Activated effector memory CD4-positive, alpha-beta T cell treated with Interleukin-2 at 50 U/mL for 16 hours (primary cell): ENCODE measurements at regions not wholly inside any gene's neighbourhood (a gene's known extent, or its start where the extent isn't known, plus 50 kb on each side); places are given as distances from the start of the nearest gene placed in this dataset.
"Not testable (repeated sequence)": the region's sequence is repeated elsewhere in the genome, so short reads cannot be mapped to it uniquely, and the experiment has no call there.

ENCODE experiments used
- DNase-seq: peaks from one replicate; pipeline ENCODE4 v3.0.0-alpha.2; 2020

GRCh38 chr4:128646893-128647292 is 162.6 kb upstream of the JADE1 start:
- DNase-seq: not testable (repeated sequence)

GRCh38 chr4:128644693-128645654 is 164.5 kb upstream of the JADE1 start:
- DNase-seq: not testable (repeated sequence)

- DNase-seq: not testable (repeated sequence)
Observed at GRCh38 chr4:128644107-128644506, 165.4 kb upstream of the JADE1 start.

DNA sequence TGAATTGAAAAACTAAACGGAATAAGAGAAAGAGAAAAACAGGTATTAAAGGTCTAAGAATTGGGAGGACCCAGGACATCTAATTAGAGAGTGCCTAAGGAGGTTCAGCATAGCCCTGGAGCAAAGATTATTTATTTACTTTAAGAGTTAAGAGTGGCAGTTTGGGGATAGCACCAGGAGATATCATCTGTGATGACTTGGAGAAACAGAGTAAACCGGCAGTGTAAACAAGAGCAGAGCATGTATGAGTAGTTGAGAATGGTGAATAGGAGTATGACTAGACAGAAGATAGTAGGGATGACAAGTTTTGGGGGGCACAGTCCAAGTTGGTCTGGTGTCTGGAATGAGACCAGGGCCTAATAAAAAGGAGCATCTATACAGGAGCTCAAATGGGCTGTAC is 167.9 kb upstream of the JADE1 start:
- DNase-seq: not testable (repeated sequence)

GRCh38 chr4:128639541-128640270 is 169.8 kb upstream of the JADE1 start:
- no peak for DNase-seq

GRCh38 chr4:128636906-128637305 is 172.6 kb upstream of the JADE1 start:
- DNase-seq: no peak

DNA sequence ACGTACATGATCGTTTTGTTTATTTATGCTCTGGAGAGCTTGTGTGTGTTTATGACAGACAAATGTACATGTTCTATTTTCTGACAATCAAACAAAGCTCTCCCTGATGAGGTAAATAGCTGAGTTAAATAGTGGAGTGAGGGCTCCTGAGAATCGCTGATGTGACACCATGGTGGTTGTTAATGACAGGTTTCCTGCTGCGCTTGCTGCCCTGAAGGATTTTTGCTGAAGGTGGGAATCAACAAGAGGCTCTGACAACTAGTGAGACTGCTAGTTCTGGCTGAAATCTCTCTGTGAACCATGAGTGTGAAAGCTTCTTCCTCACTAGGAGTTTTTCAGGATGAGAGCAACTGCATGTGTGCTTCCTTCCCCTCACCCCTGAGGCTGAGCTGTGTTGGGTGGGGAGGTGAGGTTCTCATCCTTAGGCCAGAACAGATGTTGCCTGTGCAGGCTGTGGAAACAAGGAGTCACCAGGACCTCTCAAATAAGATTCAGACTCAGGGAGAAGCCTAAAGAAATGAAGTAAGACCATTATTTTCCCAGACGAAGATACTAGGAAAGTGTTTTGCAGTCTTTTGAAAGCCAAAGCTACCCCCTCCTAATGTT is 173.4 kb upstream of the JADE1 start:
- no peak for DNase-seq

GRCh38 chr4:128635141-128635954 is 174.2 kb upstream of the JADE1 start:
- DNase-seq: no peak

- no peak for DNase-seq
Observed at GRCh38 chr4:128633067-128633466, 176.4 kb upstream of the JADE1 start.

DNA sequence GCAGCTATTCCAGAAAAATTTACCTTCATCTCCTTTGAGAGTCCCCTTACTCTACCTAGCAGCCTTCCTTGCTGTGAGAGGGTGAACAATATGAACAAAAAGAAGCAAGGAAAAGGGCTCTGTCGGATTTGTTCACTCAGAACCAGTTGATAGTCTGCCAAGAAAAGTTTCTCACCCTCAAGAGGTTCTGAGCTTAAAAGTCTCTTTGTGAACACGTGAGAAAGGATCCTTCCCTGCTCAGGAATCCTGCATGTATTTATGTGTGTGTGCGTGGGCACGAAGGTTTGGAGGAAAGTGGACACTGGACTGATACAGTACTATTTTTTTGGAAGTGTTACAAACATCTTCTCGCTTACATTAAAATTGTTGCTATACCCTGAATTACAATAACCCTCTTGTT is 178.6 kb upstream of the JADE1 start:
- no peak for DNase-seq

DNA sequence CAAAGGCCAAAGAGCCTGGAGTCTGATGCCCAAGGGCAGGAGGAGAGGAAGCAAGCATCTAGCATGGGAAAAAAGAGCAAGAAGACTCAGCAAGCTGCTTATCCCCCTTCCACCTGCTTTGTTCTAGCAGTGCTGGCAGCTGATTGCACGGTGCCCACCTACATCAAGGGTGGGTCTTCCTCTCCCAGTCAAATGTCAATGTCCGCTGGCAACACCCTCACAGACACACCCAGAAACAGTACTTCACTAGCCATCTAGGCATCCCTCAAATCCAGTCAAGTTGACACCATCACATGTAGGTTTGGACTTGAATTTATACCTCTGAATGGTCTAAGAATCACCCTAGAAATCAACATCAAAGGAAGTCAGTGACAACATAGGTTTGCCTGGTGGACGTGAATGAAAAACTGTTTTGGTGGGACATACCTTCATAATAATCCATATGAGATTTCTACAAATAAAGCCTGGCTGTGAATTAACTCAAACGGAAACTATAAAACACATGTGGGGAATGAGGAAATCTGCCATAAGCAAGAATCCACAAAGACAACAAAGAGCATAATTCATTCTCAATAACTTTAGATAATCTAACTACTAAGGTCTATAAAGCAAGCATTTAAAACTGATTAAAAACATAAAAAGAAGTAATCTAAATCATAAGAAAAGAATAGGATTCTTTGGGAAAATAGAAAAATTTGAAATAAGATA is 185.8 kb upstream of the JADE1 start:
- no peak for DNase-seq

DNA sequence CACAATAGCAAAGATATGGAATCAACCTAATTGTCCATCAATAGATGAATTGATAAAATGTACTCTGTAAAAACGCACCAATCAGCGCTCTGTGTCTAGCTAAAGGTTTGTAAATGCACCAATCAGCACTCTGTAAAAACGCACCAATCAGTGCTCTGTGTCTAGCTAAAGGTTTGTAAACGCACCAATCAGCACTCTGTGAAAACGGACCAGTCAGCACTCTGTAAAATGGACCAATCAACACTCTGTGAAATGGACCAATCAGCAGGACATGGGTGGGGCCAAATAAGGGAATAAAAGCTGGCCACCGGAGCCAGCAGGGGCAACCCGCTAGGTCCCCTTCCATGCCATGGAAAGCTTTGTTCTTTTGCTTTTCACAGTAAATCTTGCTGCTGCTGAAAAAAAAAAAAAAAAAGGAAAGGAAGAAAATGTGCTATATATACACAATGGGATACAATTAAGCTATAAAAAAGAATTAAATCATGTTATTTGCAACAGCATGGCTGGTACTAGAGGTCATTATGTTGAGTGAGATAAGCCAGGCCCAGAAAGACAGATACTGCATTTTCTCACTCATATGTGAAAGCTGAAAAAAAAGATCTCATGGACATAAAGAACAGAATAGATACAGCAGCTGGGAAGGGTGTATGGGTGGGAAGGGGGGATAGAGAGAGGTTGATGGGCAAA is 189.1 kb upstream of the JADE1 start:
- DNase-seq: not testable (repeated sequence)

DNA sequence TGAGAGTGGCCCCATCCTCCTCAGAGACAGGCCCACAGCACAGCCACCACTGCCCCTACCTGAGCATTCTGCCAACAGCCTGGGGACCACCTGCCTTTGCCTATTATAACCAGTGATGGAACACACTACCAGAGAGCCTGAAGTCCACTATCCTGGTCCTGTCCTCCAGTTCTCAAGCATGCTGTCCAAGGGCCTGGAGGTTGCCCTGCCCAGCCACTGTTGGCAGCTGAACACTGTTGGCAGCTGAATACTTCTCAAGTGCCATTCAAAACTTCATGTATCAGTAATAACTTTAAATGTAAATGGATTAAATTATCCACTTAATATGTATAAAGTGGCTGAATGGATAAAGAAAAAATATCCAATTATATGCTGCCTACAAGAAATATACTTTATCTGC is 194.3 kb upstream of the JADE1 start:
- DNase-seq: no peak

DNA sequence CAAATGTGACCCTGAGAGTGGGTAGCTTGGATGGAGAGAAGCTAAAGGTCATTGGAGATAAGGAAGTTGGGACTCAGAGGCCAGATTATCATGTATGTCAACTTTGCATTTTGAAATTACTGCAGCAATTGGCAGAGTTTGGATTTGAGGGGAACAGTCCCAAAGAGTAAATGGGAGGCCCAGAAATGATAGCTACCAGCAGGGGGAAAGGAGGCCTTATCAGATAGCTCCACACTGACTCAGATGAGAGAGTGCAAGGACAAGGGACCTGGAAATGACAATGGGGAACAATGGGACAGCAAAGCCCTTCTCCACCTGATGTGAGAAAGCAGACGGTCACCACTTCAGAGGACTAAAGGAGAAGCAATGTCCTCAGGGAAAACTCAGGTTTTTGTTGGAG is 201.5 kb upstream of the JADE1 start:
- no peak for DNase-seq

DNA sequence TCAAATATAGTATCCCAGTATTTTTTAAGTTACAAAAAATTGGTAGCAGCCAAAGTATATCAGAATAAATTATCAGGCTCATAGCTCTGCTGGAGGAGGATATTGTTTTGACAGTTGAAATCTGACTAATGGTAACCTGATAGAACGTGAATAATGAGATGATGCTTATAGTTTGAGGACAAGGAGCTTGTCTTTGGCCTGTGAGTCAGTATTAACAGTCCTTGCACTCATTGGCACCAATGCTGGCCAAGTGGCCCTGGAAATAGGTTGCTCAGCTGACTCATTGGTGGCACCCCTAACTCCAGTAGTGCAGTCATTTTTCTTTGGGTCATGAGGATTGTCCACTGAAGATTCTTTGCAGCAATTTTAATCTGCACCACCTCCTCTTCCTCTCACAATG is 203.3 kb upstream of the JADE1 start:
- DNase-seq: no peak

DNA sequence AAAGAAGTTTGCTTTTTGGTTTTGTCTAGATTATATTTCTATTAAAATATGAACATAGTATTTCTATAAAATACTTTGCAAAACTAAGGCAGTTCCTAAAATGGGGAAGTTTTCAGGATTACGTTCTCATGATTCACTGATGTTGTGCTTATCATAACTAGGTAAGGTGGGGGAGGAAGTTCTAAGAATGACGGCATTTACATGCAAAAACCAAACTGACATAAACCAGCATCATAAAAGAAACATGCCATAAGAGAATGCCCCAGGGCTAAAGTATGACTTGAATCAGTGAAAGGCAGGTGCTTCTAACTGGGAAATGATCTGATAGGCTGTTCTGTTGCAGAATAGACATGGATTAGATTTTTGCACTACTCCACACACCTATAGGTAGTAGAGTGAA is 204.7 kb upstream of the JADE1 start:
- DNase-seq: no peak

GRCh38 chr4:128604204-128604603 is 205.3 kb upstream of the JADE1 start:
- no peak for DNase-seq

DNA sequence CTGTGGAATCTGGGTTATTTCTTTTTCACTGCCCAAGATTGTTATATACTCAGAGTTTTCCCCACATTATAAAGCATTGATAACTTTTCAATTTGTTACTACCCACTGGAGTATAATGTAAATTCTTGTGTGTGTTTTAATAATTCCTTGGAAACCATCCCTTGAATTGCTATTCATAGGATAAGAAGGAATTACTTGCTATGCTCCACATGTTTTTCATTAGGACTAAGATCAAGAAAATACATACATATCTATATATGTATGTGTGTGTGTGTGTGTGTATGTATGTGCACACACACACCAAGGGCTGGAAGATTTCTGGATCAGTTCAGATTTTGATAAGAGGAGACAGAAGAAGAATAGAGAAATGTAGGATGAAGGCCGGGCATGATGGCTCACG is 206.4 kb upstream of the JADE1 start:
- no peak for DNase-seq

GRCh38 chr4:128601991-128602695 is 207.4 kb upstream of the JADE1 start:
- no peak for DNase-seq

GRCh38 chr4:128600996-128601871 is 208.3 kb upstream of the JADE1 start:
- no peak for DNase-seq
